Left ventricle myocardium superior (tissue), 1 donor: ENCODE measurements at regions not wholly inside any gene's neighbourhood (a gene's known extent, or its start where the extent isn't known, plus 50 kb on each side); places are given as distances from the start of the nearest gene placed in this dataset.
A peak's percentile ranks its signal among the peaks of the same experiment; 100 is the strongest.
"Not testable (repeated sequence)": the region's sequence is repeated elsewhere in the genome, so short reads cannot be mapped to it uniquely, and the experiment has no call there.

Experiments used
- ATAC-seq: fragments of 200-7000 bp; cut with Tn5 transposase; one replicate; pipeline ENCODE4 v1.9.1; 2020; ENCODE audit warnings: mild to moderate bottlenecking, moderate library complexity
- DNase-seq: peaks from one replicate; pipeline ENCODE4 v3.0.0-alpha.2; 2020
- intact Hi-C: fragments of 100-400 bp; cut with micrococcal nuclease; formaldehyde crosslinking; loops from one replicate; pipeline ENCODE4 v1.11.0; 2022
- donor health status: DM: no; HTN: yes; CAD: no; lungs with severe emphysema.

DNA sequence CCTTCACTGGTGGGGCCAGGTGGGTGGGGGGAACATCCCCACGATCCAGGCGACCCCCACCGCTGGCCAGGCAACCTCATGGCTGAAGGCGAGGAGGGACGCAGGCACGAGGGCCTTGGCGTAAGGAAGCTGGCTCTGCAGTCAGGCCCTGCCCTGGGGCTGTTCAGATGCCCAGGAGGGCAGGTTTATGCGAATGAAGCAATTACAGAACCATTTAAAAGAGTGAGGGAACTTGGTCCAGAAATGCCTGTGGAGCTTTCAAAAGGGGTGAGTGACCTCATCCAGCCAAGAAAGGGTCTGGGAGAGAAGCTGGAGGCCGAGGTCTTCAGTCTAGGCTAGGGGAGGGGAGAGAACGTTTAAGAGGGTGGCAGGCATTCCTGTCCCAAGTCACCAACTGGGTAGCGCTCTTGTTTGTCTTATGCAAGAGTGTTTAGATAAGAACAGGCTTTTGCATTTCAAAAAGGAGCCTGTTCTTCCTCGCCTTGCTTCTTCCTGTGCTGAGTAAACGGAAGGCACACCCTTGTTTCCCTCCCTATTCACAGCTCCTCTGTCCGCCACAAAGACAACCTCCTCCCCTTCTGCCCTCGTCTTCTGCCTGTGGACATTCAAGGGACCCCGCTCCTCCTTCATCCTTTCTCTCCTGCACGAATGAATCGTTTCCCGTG is 183.5 kb upstream of the SDK2 start:
- intact Hi-C loops: no loop called here
- DNase-seq (no peak), ATAC-seq (peak; percentile 56)

GRCh38 chr17:73829676-73830280 is 185.5 kb upstream of the SDK2 start:
- no peak for DNase-seq
- intact Hi-C loops: no loop called here
- ATAC-seq: no peak

DNA sequence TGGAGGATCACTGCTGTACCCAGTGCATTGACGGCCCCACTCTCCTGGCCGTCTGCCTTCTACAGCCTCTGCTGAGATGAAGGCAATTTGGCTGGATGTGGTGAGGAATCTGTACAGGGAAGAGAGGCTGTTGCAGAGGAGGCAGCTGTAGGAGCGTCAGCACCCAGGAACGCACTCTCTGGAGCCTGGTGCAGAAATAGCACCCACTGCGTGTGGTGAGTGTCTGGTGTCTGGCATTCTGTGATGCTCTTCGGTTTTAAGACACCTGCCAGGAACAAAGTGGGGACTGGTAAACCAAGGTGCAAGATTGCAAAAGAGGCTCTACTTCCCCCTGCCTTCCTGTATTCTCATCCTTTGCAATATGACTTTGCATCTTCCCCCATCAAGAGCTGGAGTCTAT is 187.5 kb upstream of the SDK2 start:
- intact Hi-C loops: no loop called here
- DNase-seq (no peak), ATAC-seq (no peak)

DNA sequence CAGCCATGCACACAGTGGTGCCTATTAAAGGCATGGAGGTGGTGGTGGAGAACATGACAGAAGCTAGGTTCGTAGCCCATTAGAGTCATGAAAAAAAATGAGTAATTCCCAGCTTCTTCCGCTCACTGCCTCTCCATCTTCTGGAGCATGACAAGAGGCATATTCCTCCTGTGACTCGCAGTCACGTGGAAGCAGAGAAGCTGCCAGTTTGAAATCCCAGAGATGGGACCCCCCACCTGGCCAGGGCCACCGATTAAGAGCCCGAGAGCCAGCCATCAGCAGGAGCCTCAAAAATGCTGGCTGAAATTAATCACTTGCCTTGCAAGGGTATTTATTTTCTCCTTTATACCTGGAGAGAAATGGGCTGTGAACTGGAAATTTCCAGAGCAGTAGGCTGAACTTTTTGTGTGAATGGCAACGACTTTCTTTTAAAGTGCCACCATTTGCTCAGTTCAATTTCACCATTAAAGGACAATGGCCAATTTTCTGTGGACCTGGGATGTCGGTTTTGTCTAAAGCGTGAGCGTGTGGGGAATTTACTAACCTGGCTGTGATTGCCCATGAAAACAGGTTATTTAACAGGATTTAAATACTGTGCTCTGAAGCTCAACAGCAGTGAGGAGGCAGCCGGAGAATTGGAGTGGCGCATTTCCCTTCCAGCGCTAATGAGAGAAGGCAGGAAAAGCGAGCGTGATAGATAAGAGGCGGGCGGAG is 189.7 kb upstream of the SDK2 start:
- DNase-seq: no peak
- intact Hi-C loops: no loop called here
- ATAC-seq: no peak

- intact Hi-C loops: no loop called here
- ATAC-seq: no peak
- DNase-seq: no peak
These were observed 190.6 kb upstream of the SDK2 start for GRCh38 chr17:73834684-73835343.

DNA sequence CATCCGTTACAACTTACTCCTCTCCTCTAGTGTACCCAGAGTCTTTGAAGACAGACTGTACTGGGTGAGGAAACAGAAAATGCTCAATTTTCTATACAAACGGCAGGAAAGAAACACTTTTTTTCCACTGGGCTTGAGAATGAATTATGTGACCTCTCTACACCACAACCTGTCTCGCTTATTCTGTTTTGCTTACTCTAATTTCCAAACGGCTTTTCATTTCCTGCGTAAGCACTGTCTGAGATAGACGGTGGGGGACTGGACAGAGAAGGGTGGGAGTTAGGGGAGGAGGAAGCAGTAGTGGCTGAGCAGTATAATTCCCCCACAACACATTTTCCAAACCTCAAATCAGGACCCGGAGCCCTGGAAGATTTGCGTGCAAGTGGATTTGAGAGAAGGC is 191.4 kb upstream of the SDK2 start:
- DNase-seq (no peak), ATAC-seq (no peak)
- intact Hi-C loops: no loop called here

- intact Hi-C loops: no loop called here
- no peak for DNase-seq
- no peak for ATAC-seq
These were observed 194.6 kb upstream of the SDK2 start for GRCh38 chr17:73838815-73839214.

DNA sequence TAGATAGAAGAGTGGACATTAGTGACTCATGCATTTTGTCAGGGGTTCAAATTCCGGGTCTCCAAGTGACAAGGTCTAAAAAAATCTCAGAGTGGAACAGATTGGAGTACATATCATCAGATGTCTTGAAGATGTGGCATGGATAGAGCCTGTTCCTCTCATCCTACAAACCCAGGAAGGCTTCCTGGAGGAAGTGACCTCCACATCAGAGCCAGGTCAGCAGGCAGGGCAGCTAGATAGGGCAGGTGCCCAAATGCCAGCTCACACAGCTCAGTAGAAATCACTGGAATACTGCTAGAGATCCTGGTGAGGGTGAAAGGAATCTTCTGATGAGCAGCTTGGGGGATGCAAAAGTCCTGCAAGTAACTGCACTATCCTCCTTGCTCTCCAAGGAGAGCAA is 196.6 kb upstream of the SDK2 start:
- ATAC-seq (no peak), DNase-seq (no peak)
- intact Hi-C loops: no loop called here

DNA sequence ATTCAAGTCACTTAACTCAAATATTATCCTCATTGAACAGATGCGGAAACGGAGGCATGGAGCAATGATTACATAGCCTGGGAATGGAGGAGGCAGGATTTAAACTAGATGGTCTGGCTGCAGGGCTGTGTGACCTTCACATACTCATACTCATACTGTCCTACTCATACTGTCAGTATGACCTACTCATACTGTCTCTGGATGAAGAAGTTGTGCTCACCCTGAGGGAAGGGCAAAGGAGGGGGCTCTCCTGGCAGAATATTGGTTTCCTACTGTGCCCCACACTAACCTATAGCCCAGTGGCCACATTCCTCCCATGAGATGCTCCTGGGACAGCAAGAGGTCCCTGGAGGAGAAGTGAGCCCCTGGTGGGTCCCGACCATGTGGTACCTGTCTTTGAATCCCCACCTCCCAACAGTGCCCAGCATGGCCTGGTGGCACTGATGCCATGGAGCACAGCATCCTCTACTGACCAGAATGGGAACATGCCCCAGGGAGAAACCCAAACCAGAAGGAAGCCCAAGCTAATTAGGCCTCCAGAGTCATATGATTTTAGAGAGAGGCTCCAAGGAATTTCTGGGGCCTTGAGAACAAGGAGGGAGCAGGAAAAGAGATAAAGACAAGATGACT is 197.3 kb upstream of the SDK2 start:
- DNase-seq (no peak), ATAC-seq (peak; percentile 52)
- intact Hi-C loops: no loop called here

DNA sequence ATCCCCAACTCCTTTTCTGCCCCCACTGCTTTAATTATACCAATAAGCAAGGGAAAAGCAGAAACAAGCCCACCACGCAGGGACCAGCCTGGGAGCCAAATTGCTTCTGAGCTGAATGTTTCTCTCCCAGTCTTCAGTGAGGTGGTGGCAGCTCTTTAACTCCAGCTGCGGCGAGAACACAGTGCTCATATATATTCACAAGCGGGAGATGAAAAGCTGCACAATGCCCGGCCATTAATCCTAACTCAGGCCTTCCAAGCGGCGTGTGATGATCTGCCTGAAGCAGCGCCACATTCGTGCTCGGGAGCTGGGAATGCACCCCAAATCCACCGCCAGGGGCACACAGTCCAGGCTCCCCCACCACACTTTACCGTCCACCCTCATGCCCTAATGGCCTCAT is 203.7 kb upstream of the SDK2 start:
- intact Hi-C loops: no loop called here
- ATAC-seq: no peak
- DNase-seq: no peak

GRCh38 chr17:73850426-73850825 is 206.2 kb upstream of the SDK2 start:
- ATAC-seq: no peak
- intact Hi-C loops: no loop called here
- no peak for DNase-seq

DNA sequence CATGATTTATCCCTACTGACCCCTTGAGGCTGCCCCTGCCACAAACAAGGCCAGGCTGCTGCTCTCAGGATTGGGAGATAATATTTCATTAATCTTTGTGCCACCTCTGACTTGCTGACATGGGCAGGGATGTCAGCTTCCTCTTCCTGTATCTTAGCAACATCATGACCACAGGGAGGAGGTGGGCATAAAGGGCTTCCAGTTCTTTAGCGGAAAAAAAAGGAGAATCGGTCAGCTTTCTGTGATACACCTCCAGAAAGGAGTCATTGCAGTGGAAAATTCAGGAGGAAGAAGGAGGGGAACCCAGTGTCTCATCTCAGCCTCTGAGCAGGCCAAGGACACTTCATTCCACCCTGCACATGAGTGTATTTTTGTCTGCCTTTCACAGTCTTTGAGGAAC is 206.8 kb upstream of the SDK2 start:
- intact Hi-C loops: no loop called here
- no peak for ATAC-seq
- no peak for DNase-seq

- intact Hi-C loops: no loop called here
- DNase-seq: no peak
- no peak for ATAC-seq
These were observed 207.7 kb upstream of the SDK2 start for GRCh38 chr17:73851921-73852320.

- ATAC-seq (peak; percentile 57), DNase-seq (no peak)
- intact Hi-C loops: no loop called here
These were observed 211.6 kb upstream of the SDK2 start for GRCh38 chr17:73855720-73856333.

- no peak for ATAC-seq
- no peak for DNase-seq
- intact Hi-C loops: no loop called here
These were observed 212.3 kb upstream of the SDK2 start for GRCh38 chr17:73856556-73856955.

DNA sequence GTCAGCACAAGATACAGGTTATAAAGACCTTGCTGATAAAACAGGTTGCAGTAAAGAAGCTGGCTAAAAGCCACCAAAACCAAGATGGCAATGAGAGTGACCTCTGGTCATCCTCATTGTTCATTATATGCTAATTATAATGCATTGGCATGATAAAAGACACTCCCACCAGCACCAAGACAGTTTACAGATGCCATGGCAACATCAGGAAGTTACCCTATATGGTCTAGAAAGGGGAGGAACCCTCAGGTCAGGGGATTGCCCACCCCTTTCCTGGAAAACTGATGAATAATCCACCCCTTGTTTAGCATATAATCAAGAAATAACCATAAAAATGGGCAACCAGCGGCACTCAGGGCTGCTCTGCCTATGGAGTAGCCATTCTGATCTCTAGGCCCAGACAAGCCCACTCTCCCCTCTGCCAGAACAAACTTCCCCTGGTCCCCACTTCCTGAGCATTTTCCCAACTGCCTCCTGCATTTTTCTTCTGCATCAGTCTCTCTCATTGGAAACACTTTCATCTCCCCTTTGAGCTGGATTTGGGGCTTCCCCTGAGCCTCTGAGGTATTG is 215.3 kb upstream of the SDK2 start:
- ATAC-seq, DNase-seq, intact Hi-C loops: not testable (repeated sequence)

- intact Hi-C loops: no loop called here
- no peak for DNase-seq
These were observed 217.3 kb upstream of the SDK2 start for GRCh38 chr17:73861543-73861942.

DNA sequence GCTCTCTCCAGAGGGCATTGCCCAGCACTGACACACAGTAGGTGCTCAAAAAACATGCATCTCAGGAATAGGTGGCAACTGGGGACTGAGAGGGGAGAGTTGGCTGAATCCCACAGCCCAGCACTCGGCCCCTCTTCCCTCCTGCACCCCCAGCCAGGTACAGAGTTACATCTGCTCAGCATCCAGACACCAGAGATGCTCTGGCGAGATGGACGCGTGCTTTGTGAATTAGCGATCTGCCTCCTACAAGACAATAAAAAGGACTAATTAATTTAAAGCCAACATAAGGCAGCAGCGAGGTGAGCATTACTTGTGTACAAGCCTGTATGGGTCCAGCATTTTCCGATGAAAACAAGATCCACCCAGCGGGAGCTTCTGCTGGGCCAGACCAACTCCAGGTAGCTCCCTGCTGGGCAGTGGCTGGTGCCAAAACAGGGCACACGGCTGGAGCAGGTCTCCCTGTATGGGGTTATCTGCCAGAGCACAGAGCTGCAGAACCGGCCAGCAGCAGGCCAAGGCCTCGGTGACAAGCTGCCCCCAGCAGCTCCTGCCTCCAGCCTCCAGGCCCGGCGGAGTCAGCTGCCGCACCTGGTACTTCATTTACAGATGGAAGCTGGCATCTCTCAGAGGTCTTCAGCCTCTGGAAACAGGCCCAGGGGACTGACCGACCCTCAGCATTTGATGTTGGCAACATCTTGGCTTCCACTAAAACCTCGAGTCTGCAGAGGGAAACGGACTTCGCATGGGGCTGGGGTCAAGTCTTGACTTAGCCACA is 219.7 kb upstream of the SDK2 start:
- no peak for DNase-seq
- no peak for ATAC-seq
- intact Hi-C loops: no loop called here

More at GRCh38 chr17:73861543-73861942, 217.3 kb upstream of the SDK2 start:
- ATAC-seq: no peak
